ENCODE measurements at regions not wholly inside any gene's neighbourhood (a gene's known extent, or its start where the extent isn't known, plus 50 kb on each side); places are given as distances from the start of the nearest gene placed in this dataset.

- no peak overlapping the region for H3K4me3 ChIP-seq (ENCODE audit: low read depth, poor library complexity, severe bottlenecking)
- DNase-seq (ENCODE audit: low spot score in 2 of 2): no peak
- intact Hi-C loops (cut with DNase I; ENCODE audit: low total_unique reads): no loop called here
- 80% methylated on average over 6 of the region's 10 CpGs for WGBS, 2 donors
- TF ChIP-seq CTCF (IDR thresholded peaks at IDR 0.05) (no peak), POLR2A (IDR thresholded peaks at IDR 0.05) (no peak)
These were observed 468.9 kb upstream of the CCDC54 start for GRCh38 chr3:106908181-106908938.

GRCh38 chr3:106913111-106913698 is 464.0 kb upstream of the CCDC54 start:
- no peak overlapping the region for H3K4me3 ChIP-seq (ENCODE audit: low read depth, poor library complexity, severe bottlenecking)
- no peak for DNase-seq (ENCODE audit: low spot score in 2 of 2)
- 55 to 63% methylated on average over 14 of the region's 14 CpGs for WGBS, 2 donors
- intact Hi-C loops (cut with DNase I; ENCODE audit: low total_unique reads): no loop called here
- TF ChIP-seq CTCF (IDR thresholded peaks at IDR 0.05) (no peak), POLR2A (IDR thresholded peaks at IDR 0.05) (no peak)

- TF ChIP-seq CTCF (IDR thresholded peaks at IDR 0.05): no peak
- no peak for TF ChIP-seq POLR2A (IDR thresholded peaks at IDR 0.05)
- 89 to 93% methylated on average over 4 of the region's 4 CpGs for WGBS, 2 donors
- intact Hi-C loops (cut with DNase I; ENCODE audit: low total_unique reads): no loop called here
- no peak overlapping the region for H3K4me3 ChIP-seq (ENCODE audit: low read depth, poor library complexity, severe bottlenecking)
- DNase-seq (ENCODE audit: low spot score in 2 of 2): no peak
These were observed 463.3 kb upstream of the CCDC54 start for GRCh38 chr3:106913966-106914365.

GRCh38 chr3:106920609-106921008 is 456.6 kb upstream of the CCDC54 start:
- WGBS, 2 donors: 84% methylated on average over 3 of the region's 3 CpGs
- intact Hi-C loops (cut with DNase I; ENCODE audit: low total_unique reads): no loop called here

GRCh38 chr3:106929081-106929480 is 448.2 kb upstream of the CCDC54 start:
- intact Hi-C loops (cut with DNase I; ENCODE audit: low total_unique reads): no loop called here
- WGBS, 2 donors: 80 to 81% methylated on average over 3 of the region's 3 CpGs
- no peak for DNase-seq (ENCODE audit: low spot score in 2 of 2)
- H3K4me3 ChIP-seq (ENCODE audit: low read depth, poor library complexity, severe bottlenecking): no peak overlapping the region
- TF ChIP-seq CTCF (IDR thresholded peaks at IDR 0.05) (no peak), POLR2A (IDR thresholded peaks at IDR 0.05) (no peak)

More at GRCh38 chr3:106920609-106921008, 456.6 kb upstream of the CCDC54 start:
- H3K4me3 ChIP-seq (ENCODE audit: low read depth, poor library complexity, severe bottlenecking): no peak overlapping the region
- TF ChIP-seq POLR2A (IDR thresholded peaks at IDR 0.05) (no peak), CTCF (IDR thresholded peaks at IDR 0.05) (no peak)
- no peak for DNase-seq (ENCODE audit: low spot score in 2 of 2)
